Kidney tubule cell (primary cell): ENCODE measurements at regions not wholly inside any gene's neighbourhood (a gene's known extent, or its start where the extent isn't known, plus 50 kb on each side); places are given as distances from the start of the nearest gene placed in this dataset.
"Not testable (repeated sequence)": the region's sequence is repeated elsewhere in the genome, so short reads cannot be mapped to it uniquely, and the experiment has no call there.

ENCODE experiments used
- DNase-seq: peaks from one replicate; pipeline ENCODE4 v3.0.0-alpha.2; 2018; ENCODE audit warnings: low spot score

GRCh38 chr11:25766332-25767015, 565.5 kb upstream of the ANO3 start:
- DNase-seq, result peak; percentile 18

GRCh38 chr11:25769287-25769686, 562.6 kb upstream of the ANO3 start:
- DNase-seq, result peak; percentile 4

- no peak for DNase-seq
Observed at GRCh38 chr11:25771605-25772004, 560.3 kb upstream of the ANO3 start.

GRCh38 chr11:25775603-25776002, 556.3 kb upstream of the ANO3 start:
- peak; percentile 9 for DNase-seq

- no peak for DNase-seq
Observed at GRCh38 chr11:25776238-25776637, 555.7 kb upstream of the ANO3 start.

GRCh38 chr11:25777343-25777742, 554.6 kb upstream of the ANO3 start:
- DNase-seq, result no peak

GRCh38 chr11:25779033-25779432, 552.9 kb upstream of the ANO3 start:
- no peak for DNase-seq

- no peak for DNase-seq
Observed at GRCh38 chr11:25787416-25787815, 544.5 kb upstream of the ANO3 start.

- DNase-seq, result no peak
Observed at GRCh38 chr11:25790396-25790795, 541.5 kb upstream of the ANO3 start.

GRCh38 chr11:25793637-25794036, 538.3 kb upstream of the ANO3 start:
- DNase-seq, result no peak

GRCh38 chr11:25794804-25795203, 537.1 kb upstream of the ANO3 start:
- DNase-seq, result no peak

GRCh38 chr11:25816411-25816810, 515.5 kb upstream of the ANO3 start:
- DNase-seq, result no peak

- no peak for DNase-seq
Observed at GRCh38 chr11:25824688-25825087, 507.2 kb upstream of the ANO3 start.

GRCh38 chr11:25831485-25831884, 500.4 kb upstream of the ANO3 start:
- DNase-seq, result not testable (repeated sequence)

- peak; percentile 9 for DNase-seq
Observed at GRCh38 chr11:25838918-25839625, 492.9 kb upstream of the ANO3 start.

- DNase-seq, result no peak
Observed at GRCh38 chr11:25844811-25845210, 487.1 kb upstream of the ANO3 start.

GRCh38 chr11:25855916-25856315, 476.0 kb upstream of the ANO3 start:
- DNase-seq, result no peak

GRCh38 chr11:25859776-25860175, 472.2 kb upstream of the ANO3 start:
- DNase-seq, result no peak

- DNase-seq, result peak; percentile 1
Observed at GRCh38 chr11:25860677-25861450, 471.1 kb upstream of the ANO3 start.

- DNase-seq, result no peak
Observed at GRCh38 chr11:25862159-25862558, 469.8 kb upstream of the ANO3 start.

GRCh38 chr11:25863986-25864385, 467.9 kb upstream of the ANO3 start:
- DNase-seq, result no peak

- no peak for DNase-seq
Observed at GRCh38 chr11:25876456-25876965, 455.4 kb upstream of the ANO3 start.

GRCh38 chr11:25886036-25886435, 445.9 kb upstream of the ANO3 start:
- DNase-seq, result no peak
